Upper lobe of left lung (tissue), 4 donors: ENCODE measurements at regions not wholly inside any gene's neighbourhood (a gene's known extent, or its start where the extent isn't known, plus 50 kb on each side); places are given as distances from the start of the nearest gene placed in this dataset.

Experiments
- EP300 ChIP-seq, 4 donors: sonication (generic); formaldehyde crosslinking; IDR thresholded peaks; one replicate each; pipeline ENCODE4 v1.5.1; 2017; ENCODE audit warnings: antibody characterized with exemption in 4 of 4, control low read depth in 2 of 4
- POLR2A ChIP-seq, 4 donors: fragments of 450-650 bp; IDR thresholded peaks; one replicate each; pipeline ENCODE4 v1.5.1; 2016 to 2017; ENCODE audit warnings: antibody characterized with exemption in 4 of 4, mild to moderate bottlenecking in 2 of 4
- POLR2AphosphoS5 ChIP-seq, 2 donors: sonication (generic); formaldehyde crosslinking; IDR thresholded peaks; one replicate each; pipeline ENCODE4 v1.5.1; 2017; ENCODE audit warnings: antibody characterized with exemption in 2 of 2
- TF ChIP-seq, protein P1 (sequence below), 6 experiments: fragments of 450-650 bp in 4 of 6; fragments of 200-600 bp in 2 of 6; sonication (generic) in 2 of 6; IDR thresholded peaks; one replicate each; pipeline ENCODE4 v1.5.1; 2016 to 2019; ENCODE audit warnings: antibody characterized with exemption in 6 of 6

DNA sequence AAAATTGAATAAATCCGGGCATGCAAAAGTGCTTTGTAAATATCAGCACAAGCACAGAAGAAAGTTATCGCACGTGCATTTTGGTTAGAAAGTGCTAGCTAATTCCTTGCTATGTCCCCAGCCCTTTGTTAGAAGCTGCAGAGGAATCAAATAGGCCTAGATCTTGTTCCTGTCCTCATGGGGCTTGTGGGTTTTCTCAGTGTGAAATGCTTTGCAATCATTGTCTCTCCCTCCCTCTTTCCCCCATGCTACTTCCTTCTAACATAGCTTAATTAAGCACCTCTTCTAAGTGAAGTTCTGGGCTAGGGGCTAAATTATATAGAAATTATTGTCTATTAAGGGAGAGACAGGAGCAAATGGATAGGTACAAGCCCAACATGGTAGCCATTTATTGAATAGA is 271.7 kb downstream of the RPLP1 start:
- TF ChIP-seq, protein P1, sequence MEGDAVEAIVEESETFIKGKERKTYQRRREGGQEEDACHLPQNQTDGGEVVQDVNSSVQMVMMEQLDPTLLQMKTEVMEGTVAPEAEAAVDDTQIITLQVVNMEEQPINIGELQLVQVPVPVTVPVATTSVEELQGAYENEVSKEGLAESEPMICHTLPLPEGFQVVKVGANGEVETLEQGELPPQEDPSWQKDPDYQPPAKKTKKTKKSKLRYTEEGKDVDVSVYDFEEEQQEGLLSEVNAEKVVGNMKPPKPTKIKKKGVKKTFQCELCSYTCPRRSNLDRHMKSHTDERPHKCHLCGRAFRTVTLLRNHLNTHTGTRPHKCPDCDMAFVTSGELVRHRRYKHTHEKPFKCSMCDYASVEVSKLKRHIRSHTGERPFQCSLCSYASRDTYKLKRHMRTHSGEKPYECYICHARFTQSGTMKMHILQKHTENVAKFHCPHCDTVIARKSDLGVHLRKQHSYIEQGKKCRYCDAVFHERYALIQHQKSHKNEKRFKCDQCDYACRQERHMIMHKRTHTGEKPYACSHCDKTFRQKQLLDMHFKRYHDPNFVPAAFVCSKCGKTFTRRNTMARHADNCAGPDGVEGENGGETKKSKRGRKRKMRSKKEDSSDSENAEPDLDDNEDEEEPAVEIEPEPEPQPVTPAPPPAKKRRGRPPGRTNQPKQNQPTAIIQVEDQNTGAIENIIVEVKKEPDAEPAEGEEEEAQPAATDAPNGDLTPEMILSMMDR (IDR thresholded peaks at IDR 0.05): no peak
- TF ChIP-seq EP300 (IDR thresholded peaks at IDR 0.05): no peak
- TF ChIP-seq POLR2AphosphoS5 (IDR thresholded peaks at IDR 0.05): no peak
- TF ChIP-seq POLR2A (IDR thresholded peaks at IDR 0.05): no peak
